ENCODE measurements at regions not wholly inside any gene's neighbourhood (a gene's known extent, or its start where the extent isn't known, plus 50 kb on each side); places are given as distances from the start of the nearest gene placed in this dataset.

DNA sequence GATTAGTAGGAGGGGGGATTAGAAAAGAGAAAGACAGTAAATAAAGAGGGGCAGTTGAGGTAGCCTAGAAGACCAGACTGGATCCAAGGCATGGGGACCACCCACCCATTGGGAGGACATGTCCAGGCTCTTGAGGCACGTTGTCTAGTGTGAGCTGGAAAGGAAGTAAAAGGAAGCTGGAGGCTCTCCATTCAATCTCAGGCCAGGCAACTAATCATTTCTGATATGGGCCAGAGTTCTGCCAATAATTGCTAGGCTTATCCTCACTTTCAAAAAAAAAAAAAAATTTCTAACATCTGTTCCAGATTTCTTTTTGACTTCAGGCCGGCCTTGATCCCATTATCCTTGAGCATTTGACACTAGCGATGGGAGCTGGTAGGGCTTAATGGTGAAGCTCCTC is 476.1 kb downstream of the SOX6 start:
- no peak for DNase-seq (ENCODE audit: low spot score)

GRCh38 chr11:15882876-15883454 is 473.4 kb downstream of the SOX6 start:
- DNase-seq (ENCODE audit: low spot score) = no peak

- DNase-seq (ENCODE audit: low spot score) = no peak
Observed at GRCh38 chr11:15883455-15883920, 472.9 kb downstream of the SOX6 start.

GRCh38 chr11:15884141-15884540 is 472.2 kb downstream of the SOX6 start:
- DNase-seq (ENCODE audit: low spot score) = no peak

- no peak for DNase-seq (ENCODE audit: low spot score)
Observed at GRCh38 chr11:15884777-15885540, 471.4 kb downstream of the SOX6 start.

- no peak for DNase-seq (ENCODE audit: low spot score)
Observed at GRCh38 chr11:15885854-15886253, 470.5 kb downstream of the SOX6 start.

GRCh38 chr11:15886299-15886698 is 470.0 kb downstream of the SOX6 start:
- no peak for DNase-seq (ENCODE audit: low spot score)

DNA sequence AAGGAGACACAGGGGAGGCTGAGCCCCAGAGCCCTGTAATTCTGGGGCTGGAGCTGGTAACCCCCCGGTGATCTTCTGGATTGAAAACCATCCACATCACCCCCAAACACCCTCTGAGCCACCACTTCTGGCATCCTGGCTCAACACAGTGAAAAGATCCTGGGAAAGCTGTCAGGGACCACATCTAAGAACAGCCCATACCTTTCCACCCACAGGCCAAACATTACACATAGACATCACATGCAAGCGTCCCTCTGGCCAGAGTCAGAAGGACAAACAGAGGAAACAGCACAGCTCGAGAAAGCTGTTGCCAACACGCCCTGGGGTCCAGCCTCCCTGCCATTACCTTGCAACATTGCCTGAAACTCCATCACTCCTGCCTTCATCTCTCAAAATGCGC is 469.5 kb downstream of the SOX6 start:
- no peak for DNase-seq (ENCODE audit: low spot score)

GRCh38 chr11:15888556-15889345 is 467.6 kb downstream of the SOX6 start:
- no peak for DNase-seq (ENCODE audit: low spot score)

GRCh38 chr11:15889363-15890030 is 466.8 kb downstream of the SOX6 start:
- no peak for DNase-seq (ENCODE audit: low spot score)

- no peak for DNase-seq (ENCODE audit: low spot score)
Observed at GRCh38 chr11:15890031-15890713, 466.2 kb downstream of the SOX6 start.

DNA sequence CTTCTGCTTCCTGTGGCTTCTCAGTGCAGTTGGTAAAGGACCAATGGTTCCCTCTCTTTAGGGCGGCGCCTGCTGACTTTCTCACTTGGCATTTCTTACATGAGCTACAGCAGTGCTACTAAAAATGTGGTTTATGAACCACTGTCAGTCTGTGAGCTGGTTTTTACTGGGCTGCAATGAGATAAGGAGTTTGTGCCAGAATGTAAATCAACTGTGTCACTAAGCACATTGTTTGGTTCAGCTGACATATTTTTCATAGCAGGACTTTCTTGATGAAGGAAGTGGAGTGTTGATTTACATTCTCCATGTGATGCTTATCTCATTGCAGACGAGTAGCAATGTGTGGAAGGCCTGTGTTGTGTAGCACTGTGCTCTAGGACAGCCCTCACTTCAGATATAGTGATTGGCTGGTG is 463.3 kb downstream of the SOX6 start:
- peak; percentile 37 for DNase-seq (ENCODE audit: low spot score)

- no peak for DNase-seq (ENCODE audit: low spot score)
Observed at GRCh38 chr11:15896026-15896425, 460.3 kb downstream of the SOX6 start.

- DNase-seq (ENCODE audit: low spot score) = no peak
Observed at GRCh38 chr11:15896530-15896929, 459.8 kb downstream of the SOX6 start.

DNA sequence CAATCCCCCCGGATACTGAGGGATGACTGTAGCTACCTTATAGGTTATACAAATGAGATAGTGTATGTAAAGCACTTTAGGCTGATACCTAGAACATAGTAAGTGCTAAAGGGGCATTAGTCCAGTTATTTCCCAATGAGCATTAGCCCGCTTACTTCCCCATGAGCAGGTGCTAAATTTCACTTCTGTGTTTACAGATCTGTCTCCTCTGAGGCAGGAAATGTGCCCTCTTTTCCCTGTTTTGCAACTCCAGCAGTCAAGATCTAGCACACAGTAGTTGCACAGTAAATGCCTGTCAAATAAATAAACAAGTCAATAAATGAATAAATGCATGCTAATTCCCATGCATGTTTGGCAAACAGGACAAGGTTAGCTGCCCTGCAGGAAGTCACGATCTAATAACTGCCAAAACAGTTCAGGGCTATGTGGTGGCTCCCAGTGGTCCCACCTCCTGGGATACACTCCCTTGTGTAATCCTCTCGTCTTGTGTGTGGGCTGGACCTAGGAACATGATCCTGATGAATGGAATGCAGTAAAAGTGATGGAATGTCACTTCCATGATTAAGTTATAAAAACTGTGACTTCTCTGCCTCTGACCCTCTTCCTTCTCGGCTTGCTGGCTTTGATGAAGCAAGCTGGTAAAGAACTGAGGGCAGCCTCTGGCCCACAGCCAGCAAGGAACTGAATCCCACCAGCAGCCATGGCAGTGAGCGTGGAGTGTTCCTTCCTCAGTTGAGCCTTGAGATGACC is 459.0 kb downstream of the SOX6 start:
- DNase-seq (ENCODE audit: low spot score) = peak; percentile 40

DNA sequence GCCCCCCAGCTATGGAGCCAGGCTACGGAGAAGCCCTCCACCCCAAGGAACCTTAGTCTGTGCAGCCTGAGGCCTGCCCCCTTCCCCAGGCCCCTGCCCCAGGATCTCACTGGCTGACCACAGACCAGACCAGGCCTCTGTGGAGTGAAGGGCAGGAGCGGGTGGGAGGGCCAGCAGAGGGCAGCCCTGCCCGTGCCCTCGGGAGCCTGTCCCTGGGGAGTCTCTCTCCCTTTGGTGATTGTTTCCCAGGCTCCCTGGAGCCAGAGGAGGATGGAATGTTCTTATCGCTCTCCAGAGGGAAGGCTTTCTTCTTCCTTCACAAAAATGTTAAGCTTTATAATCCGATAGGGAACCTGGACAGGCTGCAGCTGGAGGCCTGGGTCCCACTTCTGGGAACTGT is 455.3 kb downstream of the SOX6 start:
- peak; percentile 87 for DNase-seq (ENCODE audit: low spot score)

DNA sequence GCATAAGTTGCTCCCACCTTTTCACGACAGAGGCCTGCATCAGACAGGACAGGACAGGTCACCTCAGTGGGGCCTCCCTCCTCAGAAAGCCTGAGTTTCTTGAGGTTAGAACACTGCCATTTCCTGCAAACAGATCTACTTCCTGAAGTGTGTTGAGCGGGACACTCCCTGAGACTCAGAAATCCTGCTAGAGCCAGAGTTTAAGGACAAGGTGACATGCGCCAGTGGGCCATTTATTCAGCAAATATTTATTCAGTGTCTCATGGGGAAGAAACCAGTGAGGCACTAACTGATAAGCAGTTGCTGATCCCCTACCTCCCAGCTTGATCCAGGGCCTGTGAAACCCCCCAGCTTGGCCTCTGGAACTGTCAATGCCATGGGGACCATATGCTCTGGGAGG is 454.6 kb downstream of the SOX6 start:
- no peak for DNase-seq (ENCODE audit: low spot score)

DNA sequence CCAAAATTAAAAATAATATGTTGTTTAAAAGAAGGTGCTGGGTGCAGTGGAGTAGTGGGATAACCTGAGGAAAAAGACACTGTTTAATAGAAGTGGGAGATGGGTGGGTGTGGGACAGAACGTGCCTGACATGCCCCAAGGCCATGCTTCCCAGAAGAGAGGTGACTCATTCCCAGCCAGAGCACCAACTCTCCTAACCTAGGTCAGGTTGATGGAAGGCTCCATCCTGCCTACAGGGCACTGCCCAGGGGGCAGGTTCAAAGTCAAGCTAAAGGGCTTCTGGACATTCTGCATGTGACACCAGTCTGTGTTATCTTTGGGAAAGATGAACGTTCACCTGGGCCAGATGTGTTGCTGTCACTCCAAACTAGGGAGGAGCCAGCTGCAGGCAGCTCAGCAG is 453.1 kb downstream of the SOX6 start:
- peak; percentile 62 for DNase-seq (ENCODE audit: low spot score)

GRCh38 chr11:15905366-15906104 is 450.8 kb downstream of the SOX6 start:
- no peak for DNase-seq (ENCODE audit: low spot score)

GRCh38 chr11:15906481-15907035 is 449.8 kb downstream of the SOX6 start:
- no peak for DNase-seq (ENCODE audit: low spot score)

Measured in COLO829 (cell line).